ENCODE measurements at regions not wholly inside any gene's neighbourhood (a gene's known extent, or its start where the extent isn't known, plus 50 kb on each side); places are given as distances from the start of the nearest gene placed in this dataset.

DNA sequence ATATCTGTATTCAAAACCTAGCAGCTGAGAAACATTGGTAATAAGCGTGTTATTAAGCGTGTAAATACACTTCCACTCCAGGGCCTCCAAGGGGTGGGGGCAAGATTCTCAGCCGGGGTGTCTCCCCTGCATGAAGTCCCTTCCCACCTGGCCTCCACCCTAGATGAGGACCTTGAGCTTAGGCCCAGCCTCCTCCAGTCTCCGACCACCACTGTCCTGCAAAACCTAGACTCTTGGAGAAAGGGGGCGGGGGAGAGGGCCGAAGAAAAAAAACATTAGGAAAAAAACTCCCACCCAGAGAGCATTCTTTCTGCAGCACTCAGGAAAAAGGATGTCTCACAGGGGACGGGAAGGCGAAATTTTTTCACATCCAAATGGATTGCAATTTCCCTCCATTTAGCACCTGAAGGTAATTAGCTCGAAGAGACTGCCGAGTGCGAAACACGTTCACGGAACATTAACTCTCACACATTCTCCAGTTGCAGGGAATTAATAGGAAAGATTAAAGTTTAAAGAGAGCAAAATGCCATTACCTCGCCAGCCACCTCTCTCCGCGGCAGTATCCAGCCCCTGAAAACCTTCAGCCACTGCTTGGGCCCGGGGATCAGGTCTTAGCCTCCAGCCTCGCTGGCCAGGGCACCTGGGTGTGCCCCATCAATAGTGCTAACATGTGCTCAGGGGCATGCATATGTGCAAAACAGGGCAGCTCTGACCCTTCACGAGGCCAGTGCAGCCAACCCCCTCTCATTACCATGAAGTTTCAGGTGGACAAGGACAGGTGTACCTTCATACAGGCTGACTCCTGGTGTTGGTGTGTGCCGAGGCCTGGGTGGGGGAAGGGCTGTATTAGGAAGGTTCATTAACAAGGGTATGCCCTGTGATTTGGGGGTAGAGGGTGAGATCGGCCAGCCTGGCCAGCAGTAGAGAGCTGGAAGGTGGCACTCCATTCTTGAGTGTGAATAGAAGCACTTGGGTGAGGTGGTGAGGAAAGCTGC, 77.2 kb downstream of the HIF1AN start:
- ChIA-PET POLR2A (no interaction called here), CTCF (interaction anchor here (0.6 to 0.7 kb wide), 2 partner anchors 12 to 120 kb away, joined by 3 read pairs; no protein-coding TSS in a partner anchor)
- Histone ChIP-seq H3K4me3 (ENCODE audit: low read depth, low read length) (no peak overlapping the region), H3K9me3 (ENCODE audit: control insufficient read depth, insufficient read depth, low read depth, low read length) (no peaks in the 10 kb centered on the region), H3K36me3 (ENCODE audit: control insufficient read depth in 2 of 2, insufficient read depth in 1 of 2, low read length in 2 of 2) (no peaks in the 10 kb centered on the region), H3K27ac (ENCODE audit: extremely low read depth, low read depth, low read length) (no peak overlapping the region), H3K4me1 (ENCODE audit: control insufficient read depth, insufficient read depth, low read length) (no peaks in the 10 kb centered on the region)
- no peak for TF ChIP-seq ZNF302 (tag by site-specific recombination; IDR thresholded peaks at IDR 0.05; ENCODE audit: low read depth)
- TF ChIP-seq ZIC2 (tag by site-specific recombination; IDR thresholded peaks at IDR 0.05) = no peak
- no peak for TF ChIP-seq SCRT1 (tag by site-specific recombination; IDR thresholded peaks at IDR 0.05; ENCODE audit: borderline replicate concordance)
- no peak for TF ChIP-seq ZNF658 (tag by site-specific recombination; IDR thresholded peaks at IDR 0.05)
- no peak for TF ChIP-seq ZNF510 (tag by site-specific recombination; IDR thresholded peaks at IDR 0.05; ENCODE audit: insufficient replicate concordance)
- TF ChIP-seq, protein P1, sequence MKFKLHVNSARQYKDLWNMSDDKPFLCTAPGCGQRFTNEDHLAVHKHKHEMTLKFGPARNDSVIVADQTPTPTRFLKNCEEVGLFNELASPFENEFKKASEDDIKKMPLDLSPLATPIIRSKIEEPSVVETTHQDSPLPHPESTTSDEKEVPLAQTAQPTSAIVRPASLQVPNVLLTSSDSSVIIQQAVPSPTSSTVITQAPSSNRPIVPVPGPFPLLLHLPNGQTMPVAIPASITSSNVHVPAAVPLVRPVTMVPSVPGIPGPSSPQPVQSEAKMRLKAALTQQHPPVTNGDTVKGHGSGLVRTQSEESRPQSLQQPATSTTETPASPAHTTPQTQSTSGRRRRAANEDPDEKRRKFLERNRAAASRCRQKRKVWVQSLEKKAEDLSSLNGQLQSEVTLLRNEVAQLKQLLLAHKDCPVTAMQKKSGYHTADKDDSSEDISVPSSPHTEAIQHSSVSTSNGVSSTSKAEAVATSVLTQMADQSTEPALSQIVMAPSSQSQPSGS (tag by site-specific recombination; IDR thresholded peaks at IDR 0.05; ENCODE audit: low read depth) = no peak
- TF ChIP-seq ZNF132 (tag by site-specific recombination; IDR thresholded peaks at IDR 0.05; ENCODE audit: borderline replicate concordance) = no peak
- no peak for TF ChIP-seq ZNF133 (tag by site-specific recombination; IDR thresholded peaks at IDR 0.05)
- TF ChIP-seq ZSCAN16 (tag by site-specific recombination; IDR thresholded peaks at IDR 0.05) = no peak
- TF ChIP-seq ZNF433 (tag by site-specific recombination; IDR thresholded peaks at IDR 0.05; ENCODE audit: low read depth) = no peak
- no peak for TF ChIP-seq SP7 (tag by site-specific recombination; IDR thresholded peaks at IDR 0.05)
- no peak for TF ChIP-seq ZNF791 (tag by site-specific recombination; IDR thresholded peaks at IDR 0.05)
- TF ChIP-seq ZNF549 (tag by site-specific recombination; IDR thresholded peaks at IDR 0.05) = no peak
- TF ChIP-seq GLI4 (tag by site-specific recombination; IDR thresholded peaks at IDR 0.05) = no peak
- no peak for TF ChIP-seq HOXA7 (CRISPR knock-in tag; IDR thresholded peaks at IDR 0.05; ENCODE audit: borderline replicate concordance)
- TF ChIP-seq, protein P2, sequence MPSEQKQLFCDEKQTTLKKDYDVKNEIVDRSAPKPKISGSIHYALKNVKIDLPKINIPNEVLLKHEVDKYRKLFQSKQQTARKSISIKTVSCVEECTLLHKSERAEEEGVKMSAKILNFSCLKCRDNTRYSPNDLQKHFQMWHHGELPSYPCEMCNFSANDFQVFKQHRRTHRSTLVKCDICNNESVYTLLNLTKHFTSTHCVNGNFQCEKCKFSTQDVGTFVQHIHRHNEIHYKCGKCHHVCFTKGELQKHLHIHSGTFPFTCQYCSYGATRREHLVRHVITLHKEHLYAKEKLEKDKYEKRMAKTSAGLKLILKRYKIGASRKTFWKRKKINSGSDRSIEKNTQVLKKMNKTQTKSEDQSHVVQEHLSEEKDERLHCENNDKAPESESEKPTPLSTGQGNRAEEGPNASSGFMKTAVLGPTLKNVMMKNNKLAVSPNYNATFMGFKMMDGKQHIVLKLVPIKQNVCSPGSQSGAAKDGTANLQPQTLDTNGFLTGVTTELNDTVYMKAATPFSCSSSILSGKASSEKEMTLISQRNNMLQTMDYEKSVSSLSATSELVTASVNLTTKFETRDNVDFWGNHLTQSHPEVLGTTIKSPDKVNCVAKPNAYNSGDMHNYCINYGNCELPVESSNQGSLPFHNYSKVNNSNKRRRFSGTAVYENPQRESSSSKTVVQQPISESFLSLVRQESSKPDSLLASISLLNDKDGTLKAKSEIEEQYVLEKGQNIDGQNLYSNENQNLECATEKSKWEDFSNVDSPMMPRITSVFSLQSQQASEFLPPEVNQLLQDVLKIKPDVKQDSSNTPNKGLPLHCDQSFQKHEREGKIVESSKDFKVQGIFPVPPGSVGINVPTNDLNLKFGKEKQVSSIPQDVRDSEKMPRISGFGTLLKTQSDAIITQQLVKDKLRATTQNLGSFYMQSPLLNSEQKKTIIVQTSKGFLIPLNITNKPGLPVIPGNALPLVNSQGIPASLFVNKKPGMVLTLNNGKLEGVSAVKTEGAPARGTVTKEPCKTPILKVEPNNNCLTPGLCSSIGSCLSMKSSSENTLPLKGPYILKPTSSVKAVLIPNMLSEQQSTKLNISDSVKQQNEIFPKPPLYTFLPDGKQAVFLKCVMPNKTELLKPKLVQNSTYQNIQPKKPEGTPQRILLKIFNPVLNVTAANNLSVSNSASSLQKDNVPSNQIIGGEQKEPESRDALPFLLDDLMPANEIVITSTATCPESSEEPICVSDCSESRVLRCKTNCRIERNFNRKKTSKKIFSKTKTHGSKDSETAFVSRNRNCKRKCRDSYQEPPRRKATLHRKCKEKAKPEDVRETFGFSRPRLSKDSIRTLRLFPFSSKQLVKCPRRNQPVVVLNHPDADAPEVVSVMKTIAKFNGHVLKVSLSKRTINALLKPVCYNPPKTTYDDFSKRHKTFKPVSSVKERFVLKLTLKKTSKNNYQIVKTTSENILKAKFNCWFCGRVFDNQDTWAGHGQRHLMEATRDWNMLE (tag by site-specific recombination; conservative IDR thresholded peaks at IDR 0.05; ENCODE audit: low read depth) = no peak
- TF ChIP-seq KLF7 (tag by site-specific recombination; IDR thresholded peaks at IDR 0.05; ENCODE audit: borderline replicate concordance) = no peak
- TF ChIP-seq ZBTB20 (tag by site-specific recombination; IDR thresholded peaks at IDR 0.05) = no peak

DNA sequence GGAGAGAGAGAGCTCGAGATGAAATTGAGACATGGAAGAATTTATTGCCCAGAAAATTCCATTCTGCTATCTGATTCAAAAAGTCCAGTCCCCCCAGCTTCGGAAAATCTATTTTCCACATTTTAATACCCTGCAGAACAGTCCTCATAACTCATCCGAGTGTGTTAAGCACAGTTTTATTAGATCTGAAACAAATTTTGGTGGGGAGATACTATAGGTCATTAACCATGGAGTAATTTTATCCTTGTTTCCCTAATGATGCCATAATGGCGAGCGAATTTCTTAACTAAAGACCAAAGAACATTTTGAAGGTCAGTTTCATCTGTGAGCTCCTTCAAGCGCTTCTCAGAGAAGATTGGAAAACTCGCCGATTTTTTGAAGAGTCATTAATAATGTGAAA, 78.1 kb downstream of the HIF1AN start:
- ChIA-PET POLR2A (no interaction called here), CTCF (no interaction called here)
- H3K4me1 ChIP-seq (ENCODE audit: control insufficient read depth, insufficient read depth, low read length) = no peaks in the 10 kb centered on the region
- no peak overlapping the region for H3K27ac ChIP-seq (ENCODE audit: extremely low read depth, low read depth, low read length)
- H3K9me3 ChIP-seq (ENCODE audit: control insufficient read depth, insufficient read depth, low read depth, low read length) = no peaks in the 10 kb centered on the region
- H3K36me3 ChIP-seq (ENCODE audit: control insufficient read depth in 2 of 2, insufficient read depth in 1 of 2, low read length in 2 of 2) = no peaks in the 10 kb centered on the region
- TF ChIP-seq SP3 (tag by site-specific recombination; IDR thresholded peaks at IDR 0.05) (no peak), EGR2 (tag by site-specific recombination; IDR thresholded peaks at IDR 0.05; ENCODE audit: low read depth) (no peak), BCL11A (tag by site-specific recombination; IDR thresholded peaks at IDR 0.05; ENCODE audit: low read depth) (no peak), ZNF248 (tag by site-specific recombination; IDR thresholded peaks at IDR 0.05) (no peak)
- TF ChIP-seq, protein P3, sequence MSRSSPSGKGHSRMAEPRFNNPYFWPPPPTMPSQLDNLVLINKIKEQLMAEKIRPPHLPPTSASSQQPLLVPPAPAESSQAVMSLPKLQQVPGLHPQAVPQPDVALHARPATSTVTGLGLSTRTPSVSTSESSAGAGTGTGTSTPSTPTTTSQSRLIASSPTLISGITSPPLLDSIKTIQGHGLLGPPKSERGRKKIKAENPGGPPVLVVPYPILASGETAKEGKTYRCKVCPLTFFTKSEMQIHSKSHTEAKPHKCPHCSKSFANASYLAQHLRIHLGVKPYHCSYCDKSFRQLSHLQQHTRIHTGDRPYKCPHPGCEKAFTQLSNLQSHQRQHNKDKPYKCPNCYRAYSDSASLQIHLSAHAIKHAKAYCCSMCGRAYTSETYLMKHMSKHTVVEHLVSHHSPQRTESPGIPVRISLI (tag by site-specific recombination; IDR thresholded peaks at IDR 0.05) = no peak
- TF ChIP-seq, protein P4, sequence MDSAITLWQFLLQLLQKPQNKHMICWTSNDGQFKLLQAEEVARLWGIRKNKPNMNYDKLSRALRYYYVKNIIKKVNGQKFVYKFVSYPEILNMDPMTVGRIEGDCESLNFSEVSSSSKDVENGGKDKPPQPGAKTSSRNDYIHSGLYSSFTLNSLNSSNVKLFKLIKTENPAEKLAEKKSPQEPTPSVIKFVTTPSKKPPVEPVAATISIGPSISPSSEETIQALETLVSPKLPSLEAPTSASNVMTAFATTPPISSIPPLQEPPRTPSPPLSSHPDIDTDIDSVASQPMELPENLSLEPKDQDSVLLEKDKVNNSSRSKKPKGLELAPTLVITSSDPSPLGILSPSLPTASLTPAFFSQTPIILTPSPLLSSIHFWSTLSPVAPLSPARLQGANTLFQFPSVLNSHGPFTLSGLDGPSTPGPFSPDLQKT (IDR thresholded peaks at IDR 0.05; ENCODE audit: borderline replicate concordance, low read depth, low read length) = no peak
- H3K4me3 ChIP-seq (ENCODE audit: low read depth, low read length) = no peak overlapping the region

All from HEK293 (cell line).